IPS DF 6.9 (cell line): ENCODE measurements at regions not wholly inside any gene's neighbourhood (a gene's known extent, or its start where the extent isn't known, plus 50 kb on each side); places are given as distances from the start of the nearest gene placed in this dataset.

Source experiments
- DNase-seq: peaks from one replicate; pipeline ENCODE4 v3.0.0-alpha.2; 2013; ENCODE audit warnings: low read depth, low spot score
- H3K27ac ChIP-seq: one replicate; pipeline ENCODE4 v1.5.1; 2013; ENCODE audit warnings: low read length, control low read depth
- H3K27me3 ChIP-seq: 2 replicates; pipeline ENCODE4 v1.6.1; 2013; ENCODE audit warnings: mild to moderate bottlenecking, low read length; ENCODE audit not compliant: control insufficient read depth, insufficient read depth
- H3K36me3 ChIP-seq: 2 replicates; pipeline ENCODE4 v1.6.1; 2013; ENCODE audit warnings: low read length; ENCODE audit not compliant: control insufficient read depth, insufficient read depth
- H3K4me1 ChIP-seq: 2 replicates; pipeline ENCODE4 v1.6.1; 2013; ENCODE audit warnings: low read length; ENCODE audit not compliant: control insufficient read depth, insufficient read depth
- H3K4me3 ChIP-seq: 2 replicates; pipeline ENCODE4 v1.5.1; 2013; ENCODE audit warnings: mild to moderate bottlenecking, low read length
- H3K9me3 ChIP-seq: 2 replicates; pipeline ENCODE4 v1.6.1; 2013; ENCODE audit warnings: low read length, inconsistent platforms; ENCODE audit not compliant: control insufficient read depth, insufficient read depth
- WGBS: extraction: QIAGEN DNeasy Blood & Tissue Kit; methylation state at CpG from one replicate; pipeline ENCODE4 v1.1.7; 2013; ENCODE audit warnings: mixed read lengths, missing lambda C conversion rate; ENCODE audit not compliant: insufficient read length, insufficient coverage; 5-methylcytosine and 5-hydroxymethylcytosine counted together

DNA sequence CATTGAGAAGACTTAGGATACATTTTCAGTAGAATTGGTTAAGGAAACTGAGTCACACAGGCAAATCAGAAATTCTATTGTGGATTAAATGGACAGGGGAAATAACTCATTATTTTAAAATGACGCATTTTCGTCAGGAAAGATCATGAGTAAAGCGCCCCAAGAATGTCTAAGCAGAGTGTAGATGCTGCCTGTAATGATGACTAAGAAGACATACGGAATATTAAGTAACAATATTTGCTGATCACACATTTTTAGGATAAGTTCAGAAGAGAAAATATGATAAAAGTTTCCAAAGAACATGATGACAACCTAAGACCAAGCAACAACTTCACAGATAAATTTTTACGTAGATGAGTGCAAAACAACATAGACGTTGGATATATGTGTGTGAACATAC lies 596.3 kb upstream of the TENM3 start:
- H3K27me3 ChIP-seq = no peaks in the 10 kb centered on the region
- no peak overlapping the region for H3K27ac ChIP-seq
- no peaks in the 10 kb centered on the region for H3K4me1 ChIP-seq
- no peak overlapping the region for H3K4me3 ChIP-seq
- DNase-seq = no peak
- no CpG with 5 or more reads among the region's 6 CpGs for whole genome bisulfite sequencing
- no peaks in the 10 kb centered on the region for H3K9me3 ChIP-seq
- H3K36me3 ChIP-seq = no peaks in the 10 kb centered on the region

DNA sequence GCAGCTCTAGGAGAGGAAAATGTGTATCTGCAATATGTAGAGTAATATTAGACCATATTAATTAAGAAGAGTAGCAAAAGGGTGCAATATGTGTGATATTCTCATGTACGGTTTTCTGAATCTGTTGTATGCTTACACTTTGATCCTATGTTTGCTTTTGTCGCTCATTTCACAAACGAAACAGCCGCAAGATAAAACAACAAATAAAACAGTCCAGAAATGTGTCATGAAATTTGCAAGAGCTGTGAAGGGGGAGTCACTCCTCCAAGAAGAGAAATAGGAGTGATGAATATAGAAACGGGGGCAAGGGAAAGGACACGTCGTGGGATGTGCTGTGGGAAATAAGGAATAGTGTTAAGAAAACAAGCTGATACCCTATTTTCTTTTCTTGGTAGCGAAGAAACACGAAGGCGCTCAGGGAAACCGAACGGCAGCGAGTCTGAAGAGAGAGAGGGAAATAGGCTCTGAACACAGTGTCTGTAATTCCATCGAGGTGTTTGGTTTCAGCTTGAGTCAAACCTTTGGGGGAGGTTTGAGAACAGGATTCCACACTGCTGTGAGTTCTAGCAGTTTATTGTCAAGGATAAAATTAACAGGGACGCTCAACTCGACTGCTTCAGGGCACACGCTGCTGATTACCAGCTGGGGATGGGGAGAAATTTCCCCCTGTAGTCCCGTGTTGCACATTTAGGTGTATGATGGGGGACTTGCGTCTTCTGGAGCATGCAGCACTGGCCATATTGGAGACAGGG lies 595.6 kb upstream of the TENM3 start:
- Histone ChIP-seq H3K4me1 (no peaks in the 10 kb centered on the region), H3K36me3 (no peaks in the 10 kb centered on the region), H3K4me3 (no peak overlapping the region), H3K27ac (no peak overlapping the region), H3K9me3 (no peaks in the 10 kb centered on the region), H3K27me3 (no peaks in the 10 kb centered on the region)
- no peak for DNase-seq
- WGBS = no CpG with 5 or more reads among the region's 19 CpGs

GRCh38 chr4:181650033-181650825 lies 593.0 kb upstream of the TENM3 start:
- no peaks in the 10 kb centered on the region for H3K27me3 ChIP-seq
- no peaks in the 10 kb centered on the region for H3K4me1 ChIP-seq
- H3K9me3 ChIP-seq = no peaks in the 10 kb centered on the region
- no peak for DNase-seq
- H3K36me3 ChIP-seq = no peaks in the 10 kb centered on the region
- WGBS = no CpG with 5 or more reads among the region's 4 CpGs
- H3K27ac ChIP-seq = no peak overlapping the region
- H3K4me3 ChIP-seq = no peak overlapping the region

DNA sequence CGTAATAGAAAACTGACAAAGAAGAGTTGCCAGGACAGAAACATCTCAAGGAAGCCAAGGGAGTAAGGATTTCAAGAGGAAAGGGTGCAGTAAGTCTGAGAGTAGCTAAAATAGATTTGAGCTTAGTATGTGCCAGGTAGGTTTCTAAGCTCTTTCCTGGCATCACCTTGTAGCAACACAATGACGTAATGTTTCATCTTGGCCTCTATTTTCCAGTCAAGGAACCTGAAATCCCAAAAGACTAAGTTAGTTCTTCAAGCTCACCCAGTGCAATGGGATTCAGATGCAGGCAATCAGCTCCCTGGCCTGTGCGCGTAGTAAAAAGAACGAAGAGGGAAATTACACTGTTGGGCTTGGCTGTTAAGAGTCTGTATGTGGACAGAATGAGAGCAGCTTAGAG lies 586.5 kb upstream of the TENM3 start:
- Histone ChIP-seq H3K4me3 (no peak overlapping the region), H3K9me3 (no peaks in the 10 kb centered on the region), H3K4me1 (no peaks in the 10 kb centered on the region), H3K27ac (no peak overlapping the region), H3K36me3 (no peaks in the 10 kb centered on the region), H3K27me3 (no peaks in the 10 kb centered on the region)
- WGBS = no CpG with 5 or more reads among the region's 5 CpGs
- DNase-seq = no peak

DNA sequence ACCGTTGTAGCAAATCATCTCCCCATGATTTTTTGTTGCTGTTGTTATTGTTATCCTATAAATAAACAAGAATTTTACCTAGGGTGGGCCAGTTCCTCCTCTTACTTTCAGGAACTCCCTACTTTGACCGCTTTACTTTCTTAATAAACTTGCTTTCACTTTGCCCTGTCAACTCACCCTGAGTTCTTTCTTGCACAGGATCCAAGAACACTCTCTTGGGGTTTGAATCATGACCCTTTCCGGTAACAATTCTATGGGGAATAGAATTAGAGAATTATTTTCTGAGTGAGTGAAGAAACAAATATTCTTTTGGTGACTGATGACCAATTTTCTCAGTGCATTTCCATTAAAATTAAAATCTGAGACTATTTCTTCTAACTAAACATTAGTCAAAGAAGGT lies 584.0 kb upstream of the TENM3 start:
- H3K4me1 ChIP-seq = no peaks in the 10 kb centered on the region
- H3K36me3 ChIP-seq = no peaks in the 10 kb centered on the region
- WGBS = no CpG with 5 or more reads among the region's 3 CpGs
- no peak for DNase-seq
- no peak overlapping the region for H3K27ac ChIP-seq
- H3K27me3 ChIP-seq = no peaks in the 10 kb centered on the region
- H3K4me3 ChIP-seq = no peak overlapping the region
- no peaks in the 10 kb centered on the region for H3K9me3 ChIP-seq

DNA sequence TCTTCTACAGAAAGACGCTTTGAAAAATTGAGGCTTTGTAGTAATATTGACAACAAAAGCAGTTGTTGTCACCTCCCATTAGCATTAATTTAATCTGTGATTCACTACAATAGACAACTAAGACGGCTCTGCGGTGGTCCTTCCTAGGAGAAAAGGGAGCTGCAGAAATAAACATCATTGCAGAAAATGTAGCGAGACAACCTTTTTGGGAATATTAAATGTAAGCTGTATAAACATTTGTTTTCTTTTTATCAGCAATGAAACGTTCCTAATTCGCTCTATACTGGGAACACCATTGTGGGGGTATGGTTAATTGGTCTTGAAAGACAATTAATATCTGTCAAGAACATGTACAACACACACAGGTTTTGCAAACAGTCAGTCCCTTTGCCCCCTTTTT lies 583.3 kb upstream of the TENM3 start:
- H3K4me3 ChIP-seq = no peak overlapping the region
- no peaks in the 10 kb centered on the region for H3K4me1 ChIP-seq
- no peaks in the 10 kb centered on the region for H3K36me3 ChIP-seq
- no CpG with 5 or more reads among the region's 6 CpGs for WGBS
- no peaks in the 10 kb centered on the region for H3K27me3 ChIP-seq
- no peak for DNase-seq
- H3K9me3 ChIP-seq = no peaks in the 10 kb centered on the region
- H3K27ac ChIP-seq = no peak overlapping the region

GRCh38 chr4:181661090-181661489 lies 582.1 kb upstream of the TENM3 start:
- H3K9me3 ChIP-seq = no peaks in the 10 kb centered on the region
- no peak for DNase-seq
- H3K4me1 ChIP-seq = no peaks in the 10 kb centered on the region
- no peaks in the 10 kb centered on the region for H3K36me3 ChIP-seq
- H3K4me3 ChIP-seq = no peak overlapping the region
- no peak overlapping the region for H3K27ac ChIP-seq
- WGBS = no CpG with 5 or more reads among the region's 4 CpGs
- no peaks in the 10 kb centered on the region for H3K27me3 ChIP-seq

DNA sequence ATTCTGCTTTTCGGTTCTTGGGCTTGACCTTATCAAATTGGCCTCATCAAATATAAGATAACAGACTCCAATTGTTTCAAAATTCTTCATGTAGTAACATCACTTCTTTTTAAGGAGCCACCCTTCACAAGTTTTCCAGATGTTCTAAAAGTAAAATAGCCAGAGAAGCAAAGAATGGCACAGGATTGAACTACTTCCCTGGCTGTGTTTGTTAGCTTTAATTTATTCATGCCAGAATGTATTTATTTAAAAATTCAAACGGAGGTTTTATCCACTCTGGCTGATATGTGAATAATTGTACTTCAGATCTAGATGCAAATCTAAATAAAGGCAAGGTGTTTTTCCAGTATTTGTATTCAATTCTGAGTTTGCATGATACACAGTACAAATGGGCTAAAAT lies 581.3 kb upstream of the TENM3 start:
- no peak overlapping the region for H3K27ac ChIP-seq
- WGBS = no CpG with 5 or more reads among the region's 2 CpGs
- no peaks in the 10 kb centered on the region for H3K4me1 ChIP-seq
- no peak for DNase-seq
- no peaks in the 10 kb centered on the region for H3K36me3 ChIP-seq
- H3K27me3 ChIP-seq = no peaks in the 10 kb centered on the region
- H3K9me3 ChIP-seq = no peaks in the 10 kb centered on the region
- no peak overlapping the region for H3K4me3 ChIP-seq

- no CpG with 5 or more reads among the region's 3 CpGs for WGBS
- Histone ChIP-seq H3K27me3 (no peaks in the 10 kb centered on the region), H3K4me3 (no peak overlapping the region), H3K27ac (no peak overlapping the region), H3K4me1 (no peaks in the 10 kb centered on the region), H3K36me3 (no peaks in the 10 kb centered on the region), H3K9me3 (no peaks in the 10 kb centered on the region)
- no peak for DNase-seq
These were observed 580.8 kb upstream of the TENM3 start for GRCh38 chr4:181662383-181662782.

DNA sequence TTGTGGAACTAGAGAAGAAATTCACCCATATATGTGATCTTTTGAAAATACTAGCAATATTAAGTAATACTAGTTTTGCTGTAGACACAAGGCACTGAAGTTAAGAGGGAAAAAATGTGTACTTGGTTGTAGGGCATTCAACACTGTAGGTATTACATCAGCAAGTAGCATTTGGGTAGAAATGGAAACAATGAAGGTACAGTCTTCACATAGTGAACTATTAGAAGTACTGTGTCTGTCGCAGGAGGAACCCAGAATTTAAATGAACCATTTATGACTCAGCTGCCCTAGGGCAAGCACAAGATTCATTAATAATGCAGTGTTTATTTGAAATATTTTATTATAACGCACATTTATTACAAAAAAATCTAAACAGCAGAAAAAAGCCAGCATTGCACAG lies 572.7 kb upstream of the TENM3 start:
- DNase-seq = no peak
- Histone ChIP-seq H3K4me3 (no peak overlapping the region), H3K27ac (no peak overlapping the region), H3K9me3 (no peaks in the 10 kb centered on the region), H3K4me1 (no peaks in the 10 kb centered on the region), H3K36me3 (no peaks in the 10 kb centered on the region), H3K27me3 (no peaks in the 10 kb centered on the region)
- no CpG with 5 or more reads among the region's 2 CpGs for WGBS

GRCh38 chr4:181671672-181672071 lies 571.5 kb upstream of the TENM3 start:
- Histone ChIP-seq H3K27me3 (no peaks in the 10 kb centered on the region), H3K4me3 (no peak overlapping the region), H3K9me3 (no peaks in the 10 kb centered on the region), H3K27ac (no peak overlapping the region), H3K36me3 (no peaks in the 10 kb centered on the region), H3K4me1 (no peaks in the 10 kb centered on the region)
- DNase-seq = no peak
- no CpG with 5 or more reads among the region's 2 CpGs for WGBS
